ENCODE measurements at regions not wholly inside any gene's neighbourhood (a gene's known extent, or its start where the extent isn't known, plus 50 kb on each side); places are given as distances from the start of the nearest gene placed in this dataset.

DNA sequence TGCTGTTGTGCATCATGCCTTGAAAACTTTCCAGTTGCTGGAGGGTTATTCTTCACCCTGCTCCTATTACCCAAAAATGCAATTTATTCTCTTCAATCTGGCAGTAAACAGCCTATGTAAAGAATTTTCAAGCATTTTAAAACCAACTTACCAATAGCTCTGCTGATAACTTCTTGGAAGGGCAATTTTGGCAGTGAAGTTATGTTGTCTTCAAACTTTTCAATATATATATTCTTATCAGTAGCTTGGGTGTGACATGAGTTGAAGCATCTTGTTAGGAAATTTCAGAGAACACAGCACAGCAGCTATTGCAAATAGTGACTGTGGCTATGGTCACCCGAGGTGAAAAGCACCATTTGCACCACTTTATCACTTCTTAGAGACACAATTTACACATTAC, 395.5 kb downstream of the STK39 start (continued):
- TF ChIP-seq, protein P1, sequence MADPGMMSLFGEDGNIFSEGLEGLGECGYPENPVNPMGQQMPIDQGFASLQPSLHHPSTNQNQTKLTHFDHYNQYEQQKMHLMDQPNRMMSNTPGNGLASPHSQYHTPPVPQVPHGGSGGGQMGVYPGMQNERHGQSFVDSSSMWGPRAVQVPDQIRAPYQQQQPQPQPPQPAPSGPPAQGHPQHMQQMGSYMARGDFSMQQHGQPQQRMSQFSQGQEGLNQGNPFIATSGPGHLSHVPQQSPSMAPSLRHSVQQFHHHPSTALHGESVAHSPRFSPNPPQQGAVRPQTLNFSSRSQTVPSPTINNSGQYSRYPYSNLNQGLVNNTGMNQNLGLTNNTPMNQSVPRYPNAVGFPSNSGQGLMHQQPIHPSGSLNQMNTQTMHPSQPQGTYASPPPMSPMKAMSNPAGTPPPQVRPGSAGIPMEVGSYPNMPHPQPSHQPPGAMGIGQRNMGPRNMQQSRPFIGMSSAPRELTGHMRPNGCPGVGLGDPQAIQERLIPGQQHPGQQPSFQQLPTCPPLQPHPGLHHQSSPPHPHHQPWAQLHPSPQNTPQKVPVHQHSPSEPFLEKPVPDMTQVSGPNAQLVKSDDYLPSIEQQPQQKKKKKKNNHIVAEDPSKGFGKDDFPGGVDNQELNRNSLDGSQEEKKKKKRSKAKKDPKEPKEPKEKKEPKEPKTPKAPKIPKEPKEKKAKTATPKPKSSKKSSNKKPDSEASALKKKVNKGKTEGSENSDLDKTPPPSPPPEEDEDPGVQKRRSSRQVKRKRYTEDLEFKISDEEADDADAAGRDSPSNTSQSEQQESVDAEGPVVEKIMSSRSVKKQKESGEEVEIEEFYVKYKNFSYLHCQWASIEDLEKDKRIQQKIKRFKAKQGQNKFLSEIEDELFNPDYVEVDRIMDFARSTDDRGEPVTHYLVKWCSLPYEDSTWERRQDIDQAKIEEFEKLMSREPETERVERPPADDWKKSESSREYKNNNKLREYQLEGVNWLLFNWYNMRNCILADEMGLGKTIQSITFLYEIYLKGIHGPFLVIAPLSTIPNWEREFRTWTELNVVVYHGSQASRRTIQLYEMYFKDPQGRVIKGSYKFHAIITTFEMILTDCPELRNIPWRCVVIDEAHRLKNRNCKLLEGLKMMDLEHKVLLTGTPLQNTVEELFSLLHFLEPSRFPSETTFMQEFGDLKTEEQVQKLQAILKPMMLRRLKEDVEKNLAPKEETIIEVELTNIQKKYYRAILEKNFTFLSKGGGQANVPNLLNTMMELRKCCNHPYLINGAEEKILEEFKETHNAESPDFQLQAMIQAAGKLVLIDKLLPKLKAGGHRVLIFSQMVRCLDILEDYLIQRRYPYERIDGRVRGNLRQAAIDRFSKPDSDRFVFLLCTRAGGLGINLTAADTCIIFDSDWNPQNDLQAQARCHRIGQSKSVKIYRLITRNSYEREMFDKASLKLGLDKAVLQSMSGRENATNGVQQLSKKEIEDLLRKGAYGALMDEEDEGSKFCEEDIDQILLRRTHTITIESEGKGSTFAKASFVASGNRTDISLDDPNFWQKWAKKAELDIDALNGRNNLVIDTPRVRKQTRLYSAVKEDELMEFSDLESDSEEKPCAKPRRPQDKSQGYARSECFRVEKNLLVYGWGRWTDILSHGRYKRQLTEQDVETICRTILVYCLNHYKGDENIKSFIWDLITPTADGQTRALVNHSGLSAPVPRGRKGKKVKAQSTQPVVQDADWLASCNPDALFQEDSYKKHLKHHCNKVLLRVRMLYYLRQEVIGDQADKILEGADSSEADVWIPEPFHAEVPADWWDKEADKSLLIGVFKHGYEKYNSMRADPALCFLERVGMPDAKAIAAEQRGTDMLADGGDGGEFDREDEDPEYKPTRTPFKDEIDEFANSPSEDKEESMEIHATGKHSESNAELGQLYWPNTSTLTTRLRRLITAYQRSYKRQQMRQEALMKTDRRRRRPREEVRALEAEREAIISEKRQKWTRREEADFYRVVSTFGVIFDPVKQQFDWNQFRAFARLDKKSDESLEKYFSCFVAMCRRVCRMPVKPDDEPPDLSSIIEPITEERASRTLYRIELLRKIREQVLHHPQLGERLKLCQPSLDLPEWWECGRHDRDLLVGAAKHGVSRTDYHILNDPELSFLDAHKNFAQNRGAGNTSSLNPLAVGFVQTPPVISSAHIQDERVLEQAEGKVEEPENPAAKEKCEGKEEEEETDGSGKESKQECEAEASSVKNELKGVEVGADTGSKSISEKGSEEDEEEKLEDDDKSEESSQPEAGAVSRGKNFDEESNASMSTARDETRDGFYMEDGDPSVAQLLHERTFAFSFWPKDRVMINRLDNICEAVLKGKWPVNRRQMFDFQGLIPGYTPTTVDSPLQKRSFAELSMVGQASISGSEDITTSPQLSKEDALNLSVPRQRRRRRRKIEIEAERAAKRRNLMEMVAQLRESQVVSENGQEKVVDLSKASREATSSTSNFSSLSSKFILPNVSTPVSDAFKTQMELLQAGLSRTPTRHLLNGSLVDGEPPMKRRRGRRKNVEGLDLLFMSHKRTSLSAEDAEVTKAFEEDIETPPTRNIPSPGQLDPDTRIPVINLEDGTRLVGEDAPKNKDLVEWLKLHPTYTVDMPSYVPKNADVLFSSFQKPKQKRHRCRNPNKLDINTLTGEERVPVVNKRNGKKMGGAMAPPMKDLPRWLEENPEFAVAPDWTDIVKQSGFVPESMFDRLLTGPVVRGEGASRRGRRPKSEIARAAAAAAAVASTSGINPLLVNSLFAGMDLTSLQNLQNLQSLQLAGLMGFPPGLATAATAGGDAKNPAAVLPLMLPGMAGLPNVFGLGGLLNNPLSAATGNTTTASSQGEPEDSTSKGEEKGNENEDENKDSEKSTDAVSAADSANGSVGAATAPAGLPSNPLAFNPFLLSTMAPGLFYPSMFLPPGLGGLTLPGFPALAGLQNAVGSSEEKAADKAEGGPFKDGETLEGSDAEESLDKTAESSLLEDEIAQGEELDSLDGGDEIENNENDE (IDR thresholded peaks at IDR 0.05; ENCODE audit: insufficient replicate concordance, low read length) = no peak
- TF ChIP-seq NANOG (IDR thresholded peaks at IDR 0.05; ENCODE audit: insufficient read depth, low read depth, low read length, poor library complexity, severe bottlenecking) (no peak), GABPA (IDR thresholded peaks at IDR 0.05; ENCODE audit: borderline replicate concordance, insufficient read depth, low read length) (no peak), BCL11A (IDR thresholded peaks at IDR 0.05; ENCODE audit: low read depth in 2 of 2, low read length in 2 of 2) (no peak), POU5F1 (IDR thresholded peaks at IDR 0.05; ENCODE audit: low read depth, low read length) (no peak), SAP30 (IDR thresholded peaks at IDR 0.05; ENCODE audit: insufficient read depth, insufficient replicate concordance, low read length) (no peak), FOSL1 (IDR thresholded peaks at IDR 0.05; ENCODE audit: insufficient read depth, low read depth, low read length) (no peak)
- TF ChIP-seq, protein P2, sequence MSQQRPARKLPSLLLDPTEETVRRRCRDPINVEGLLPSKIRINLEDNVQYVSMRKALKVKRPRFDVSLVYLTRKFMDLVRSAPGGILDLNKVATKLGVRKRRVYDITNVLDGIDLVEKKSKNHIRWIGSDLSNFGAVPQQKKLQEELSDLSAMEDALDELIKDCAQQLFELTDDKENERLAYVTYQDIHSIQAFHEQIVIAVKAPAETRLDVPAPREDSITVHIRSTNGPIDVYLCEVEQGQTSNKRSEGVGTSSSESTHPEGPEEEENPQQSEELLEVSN (IDR thresholded peaks at IDR 0.05) = no peak
